Gastrocnemius medialis (tissue), 4 donors: ENCODE measurements at regions not wholly inside any gene's neighbourhood (a gene's known extent, or its start where the extent isn't known, plus 50 kb on each side); places are given as distances from the start of the nearest gene placed in this dataset.

Experiments
- ATAC-seq, 2 donors: fragments of 150-250 bp; one replicate each; pipeline ENCODE4 v1.9.1; 2016
- DNase-seq, 2 donors: peaks; one replicate each; pipeline ENCODE4 v3.0.0-alpha.2; 2019
- H3K27ac ChIP-seq, 4 donors: fragments of 200-600 bp; sonication (generic); 1 replicate in 1 of 4; 2 replicates in 3 of 4; pipeline ENCODE4 v1.5.1; 2016 to 2018; ENCODE audit warnings: mild to moderate bottlenecking in 2 of 4, moderate library complexity in 1 of 4
- H3K27me3 ChIP-seq, 3 donors: fragments of 200-600 bp; sonication (generic) in 2 of 3; 1 replicate in 1 of 3; 2 replicates in 2 of 3; pipeline versions ENCODE4 v1.5.1 to v1.6.0; 2016 to 2019; ENCODE audit warnings: mild to moderate bottlenecking in 1 of 3, moderate library complexity in 1 of 3
- H3K36me3 ChIP-seq, 2 donors: fragments of 200-600 bp; sonication (generic) in 1 of 2; one replicate each; pipeline ENCODE4 v1.5.1; 2017 to 2018
- H3K4me1 ChIP-seq, 2 donors: fragments of 200-600 bp; sonication (generic) in 1 of 2; one replicate each; pipeline ENCODE4 v1.5.1; 2016 to 2017; ENCODE audit warnings: mild to moderate bottlenecking in 2 of 2
- H3K4me3 ChIP-seq, 4 donors: fragments of 200-600 bp; sonication (generic) in 3 of 4; 1 replicate in 1 of 4; 2 replicates in 3 of 4; pipeline ENCODE4 v1.5.1; 2016 to 2019; ENCODE audit warnings: mild to moderate bottlenecking in 2 of 4
- H3K9me3 ChIP-seq, 3 donors: fragments of 200-600 bp; sonication (generic) in 2 of 3; 1 replicate in 1 of 3; 2 replicates in 2 of 3; pipeline ENCODE4 v1.5.1; 2016 to 2019
- POLR2A ChIP-seq, 2 donors: fragments of 450-650 bp; IDR thresholded peaks; one replicate each; pipeline ENCODE4 v1.6.1; 2017; ENCODE audit warnings: antibody characterized with exemption in 2 of 2, mild to moderate bottlenecking in 2 of 2, moderate library complexity in 2 of 2
- in situ Hi-C, 4 donors: fragments of 200-750 bp; cut with MboI; loops; one replicate each; pipeline versions ENCODE4 v1.15.0 to v1.8.0; 2017; ENCODE audit warnings: low sequenced_read_pairs in 4 of 4
- intact Hi-C: fragments of 100-400 bp; cut with DNase I; formaldehyde crosslinking; loops from one replicate; pipeline ENCODE4 v1.15.1; 2023; ENCODE audit warnings: low total_unique reads
- TF ChIP-seq, protein P1 (sequence below), 5 experiments: fragments of 450-650 bp in 3 of 5; fragments of 200-600 bp in 2 of 5; sonication (generic) in 2 of 5; IDR thresholded peaks in 4 of 5; conservative IDR thresholded peaks in 1 of 5; 1 replicate in 4 of 5; 2 replicates in 1 of 5; pipeline ENCODE4 v1.5.1; 2016 to 2019; ENCODE audit warnings: antibody characterized with exemption in 5 of 5, mild to moderate bottlenecking in 3 of 5, moderate library complexity in 3 of 5

DNA sequence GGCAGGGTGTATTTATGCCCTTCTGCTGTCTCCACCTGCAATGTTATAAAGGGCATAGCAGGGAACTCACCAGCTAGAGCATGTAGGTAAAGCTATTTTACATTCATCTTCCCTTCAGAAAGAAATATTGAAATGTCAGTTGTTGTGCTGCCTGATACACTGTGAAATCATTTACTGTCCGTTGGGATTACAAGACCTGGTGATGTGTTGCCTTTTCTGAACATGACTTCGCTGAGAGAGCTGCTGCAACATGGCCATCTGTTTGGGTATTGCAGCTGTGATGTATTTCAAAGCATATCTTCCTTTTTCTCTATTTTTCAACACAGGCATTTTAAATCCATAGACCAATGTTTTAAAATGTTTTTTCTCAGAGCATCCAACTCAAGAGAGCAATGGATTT, 644.1 kb upstream of the GNPDA2 start:
- Histone ChIP-seq H3K36me3 (no peaks in the 10 kb centered on the region), H3K27me3 (no peaks in the 10 kb centered on the region), H3K4me3 (no peak overlapping the region), H3K9me3 (no peaks in the 10 kb centered on the region), H3K27ac (no peak overlapping the region), H3K4me1 (no peaks in the 10 kb centered on the region)
- intact Hi-C loops, result no loop called here
- no peak for TF ChIP-seq POLR2A (IDR thresholded peaks at IDR 0.05)
- TF ChIP-seq, protein P1, sequence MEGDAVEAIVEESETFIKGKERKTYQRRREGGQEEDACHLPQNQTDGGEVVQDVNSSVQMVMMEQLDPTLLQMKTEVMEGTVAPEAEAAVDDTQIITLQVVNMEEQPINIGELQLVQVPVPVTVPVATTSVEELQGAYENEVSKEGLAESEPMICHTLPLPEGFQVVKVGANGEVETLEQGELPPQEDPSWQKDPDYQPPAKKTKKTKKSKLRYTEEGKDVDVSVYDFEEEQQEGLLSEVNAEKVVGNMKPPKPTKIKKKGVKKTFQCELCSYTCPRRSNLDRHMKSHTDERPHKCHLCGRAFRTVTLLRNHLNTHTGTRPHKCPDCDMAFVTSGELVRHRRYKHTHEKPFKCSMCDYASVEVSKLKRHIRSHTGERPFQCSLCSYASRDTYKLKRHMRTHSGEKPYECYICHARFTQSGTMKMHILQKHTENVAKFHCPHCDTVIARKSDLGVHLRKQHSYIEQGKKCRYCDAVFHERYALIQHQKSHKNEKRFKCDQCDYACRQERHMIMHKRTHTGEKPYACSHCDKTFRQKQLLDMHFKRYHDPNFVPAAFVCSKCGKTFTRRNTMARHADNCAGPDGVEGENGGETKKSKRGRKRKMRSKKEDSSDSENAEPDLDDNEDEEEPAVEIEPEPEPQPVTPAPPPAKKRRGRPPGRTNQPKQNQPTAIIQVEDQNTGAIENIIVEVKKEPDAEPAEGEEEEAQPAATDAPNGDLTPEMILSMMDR (IDR thresholded peaks at IDR 0.05 in 4 of 5, conservative IDR thresholded peaks at IDR 0.05 in 1 of 5), result no peak
- ATAC-seq, result no peak
- in situ Hi-C loops, result no loop called here
- DNase-seq, result no peak

DNA sequence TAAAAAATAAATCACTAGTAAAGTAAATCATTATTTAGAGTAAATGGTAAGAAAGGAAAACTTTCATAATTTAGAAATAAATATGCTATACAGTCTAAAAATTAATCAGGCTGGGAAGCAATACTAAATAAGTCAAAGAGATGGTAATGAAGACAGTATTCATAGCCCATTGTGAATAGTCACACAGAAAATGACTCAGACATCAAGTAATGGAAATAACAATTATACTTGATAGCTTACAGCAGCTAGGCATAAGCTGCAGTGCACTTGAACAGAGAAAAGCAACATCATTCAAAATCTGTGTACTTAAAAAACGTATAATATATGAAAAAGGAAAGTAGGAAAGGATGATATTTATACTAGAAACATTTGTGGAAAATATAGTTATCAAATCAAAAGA, 642.5 kb upstream of the GNPDA2 start:
- no peak overlapping the region for H3K4me3 ChIP-seq
- no peaks in the 10 kb centered on the region for H3K36me3 ChIP-seq
- no peak for TF ChIP-seq POLR2A (IDR thresholded peaks at IDR 0.05)
- TF ChIP-seq, protein P1 (IDR thresholded peaks at IDR 0.05 in 4 of 5, conservative IDR thresholded peaks at IDR 0.05 in 1 of 5), result no peak
- H3K9me3 ChIP-seq, result no peaks in the 10 kb centered on the region
- intact Hi-C loops (no loop called here), in situ Hi-C loops (no loop called here)
- H3K4me1 ChIP-seq, result no peaks in the 10 kb centered on the region
- DNase-seq (no peak), ATAC-seq (no peak)
- no peaks in the 10 kb centered on the region for H3K27me3 ChIP-seq
- H3K27ac ChIP-seq, result no peak overlapping the region

DNA sequence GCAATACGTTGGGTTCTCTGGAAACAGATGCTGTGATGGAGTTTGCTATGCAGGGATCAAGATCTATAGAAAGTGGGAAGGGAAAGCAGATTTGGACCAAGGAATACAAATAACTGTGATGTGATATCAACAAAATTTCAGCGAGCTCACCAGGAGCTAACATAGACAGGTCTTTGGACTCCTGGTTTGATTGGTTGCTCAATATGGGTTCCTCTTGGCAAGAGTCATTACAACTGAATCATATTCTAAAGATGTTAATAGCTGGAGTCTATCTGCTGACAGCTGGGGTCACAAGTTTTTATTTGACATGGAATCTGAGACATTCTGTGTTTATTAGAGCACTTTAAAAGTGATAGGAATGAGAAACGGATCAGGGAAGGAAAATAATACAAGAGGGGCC, 637.6 kb upstream of the GNPDA2 start:
- ATAC-seq, result no peak
- intact Hi-C loops, result no loop called here

DNA sequence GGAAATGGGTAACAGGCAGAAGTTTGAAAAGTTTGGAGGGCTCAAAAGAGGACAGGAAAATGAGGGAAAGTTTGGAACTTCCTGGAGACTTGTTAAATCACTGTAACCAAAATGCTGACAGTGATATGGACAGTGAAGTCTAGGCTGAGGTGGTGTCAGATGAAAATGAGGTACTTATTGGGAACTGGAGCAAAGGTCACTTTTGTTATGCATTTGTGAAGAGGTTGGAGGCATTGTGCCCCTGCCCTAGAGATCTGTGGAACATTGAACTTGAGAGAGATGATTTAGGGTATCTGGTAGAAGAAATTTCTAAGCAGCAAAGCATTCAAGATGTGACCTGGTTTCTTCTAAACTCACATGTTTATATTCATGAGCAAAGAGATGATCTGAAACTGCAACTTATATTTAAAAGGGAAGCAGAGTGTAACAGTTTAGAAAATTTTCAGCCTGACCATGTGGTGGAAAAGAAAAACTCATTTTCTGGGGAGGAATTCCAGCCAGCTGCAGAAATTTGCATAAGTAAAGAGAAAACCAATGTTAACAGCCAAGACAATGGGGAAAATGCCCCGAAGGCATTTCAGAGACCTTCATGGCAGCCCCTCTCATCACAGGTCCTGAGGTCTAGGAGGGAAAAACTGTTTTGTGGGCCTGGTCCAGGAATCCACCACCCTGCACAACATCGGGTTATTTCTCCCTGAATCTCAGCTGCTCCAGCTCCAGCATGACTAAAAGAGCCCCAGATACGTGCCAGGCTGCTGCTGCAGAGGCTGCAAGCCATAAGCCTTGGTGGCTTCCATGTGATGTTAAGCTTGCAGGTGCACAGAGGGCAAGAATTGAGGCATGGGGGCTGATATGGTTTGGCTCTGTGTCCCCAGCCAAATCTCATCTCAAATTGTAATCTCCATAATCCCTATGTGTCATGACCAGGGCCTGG, 632.5 kb upstream of the GNPDA2 start:
- no peak for ATAC-seq
- in situ Hi-C loops (no loop called here), intact Hi-C loops (no loop called here)
- no peak overlapping the region for H3K27ac ChIP-seq
- H3K4me1 ChIP-seq, result no peaks in the 10 kb centered on the region
- H3K4me3 ChIP-seq, result no peak overlapping the region
- DNase-seq, result no peak
- no peaks in the 10 kb centered on the region for H3K27me3 ChIP-seq
- no peaks in the 10 kb centered on the region for H3K9me3 ChIP-seq
- H3K36me3 ChIP-seq, result no peaks in the 10 kb centered on the region
- no peak for TF ChIP-seq POLR2A (IDR thresholded peaks at IDR 0.05)

More for the DNA sequence above, 637.6 kb upstream of the GNPDA2 start:
- no peak overlapping the region for H3K27ac ChIP-seq
- no peaks in the 10 kb centered on the region for H3K27me3 ChIP-seq
- H3K9me3 ChIP-seq, result no peaks in the 10 kb centered on the region
- TF ChIP-seq, protein P1 (IDR thresholded peaks at IDR 0.05 in 4 of 5, conservative IDR thresholded peaks at IDR 0.05 in 1 of 5), result no peak
- no peak for TF ChIP-seq POLR2A (IDR thresholded peaks at IDR 0.05)
- DNase-seq, result no peak
- H3K4me1 ChIP-seq, result no peaks in the 10 kb centered on the region
- in situ Hi-C loops, result no loop called here
- no peaks in the 10 kb centered on the region for H3K36me3 ChIP-seq
- no peak overlapping the region for H3K4me3 ChIP-seq

DNA sequence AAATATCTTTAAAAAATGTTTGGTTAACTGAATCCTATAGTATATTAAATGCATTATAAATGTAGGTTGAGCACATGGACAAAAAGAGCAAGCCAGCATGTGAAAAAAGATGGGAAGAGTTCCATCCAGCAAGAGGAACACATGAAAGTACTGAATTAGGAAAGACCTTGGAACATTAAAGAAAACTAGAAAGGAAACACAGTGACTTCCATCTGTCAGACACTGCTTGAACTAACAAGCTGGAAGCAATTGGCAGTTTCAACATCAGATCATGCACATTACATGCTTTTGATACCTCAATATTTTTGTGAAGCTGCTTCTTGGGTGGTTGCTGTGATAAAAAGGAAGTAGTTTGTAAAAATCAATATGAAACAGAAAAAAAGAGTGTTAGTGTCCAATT, 626.8 kb upstream of the GNPDA2 start:
- Histone ChIP-seq H3K27me3 (no peaks in the 10 kb centered on the region), H3K27ac (no peak overlapping the region), H3K4me3 (no peak overlapping the region), H3K36me3 (no peaks in the 10 kb centered on the region), H3K9me3 (no peaks in the 10 kb centered on the region), H3K4me1 (no peaks in the 10 kb centered on the region)
- in situ Hi-C loops (no loop called here), intact Hi-C loops (no loop called here)
- DNase-seq (no peak), ATAC-seq (no peak)
- TF ChIP-seq, protein P1 (IDR thresholded peaks at IDR 0.05 in 4 of 5, conservative IDR thresholded peaks at IDR 0.05 in 1 of 5), result no peak
- no peak for TF ChIP-seq POLR2A (IDR thresholded peaks at IDR 0.05)
